K562 (cell line): ENCODE measurements at regions not wholly inside any gene's neighbourhood (a gene's known extent, or its start where the extent isn't known, plus 50 kb on each side); places are given as distances from the start of the nearest gene placed in this dataset.
A peak's percentile ranks its signal among the peaks of the same experiment; 100 is the strongest.

ENCODE experiments used
- ATAC-seq: fragments of 200-7000 bp; cut with Tn5 transposase; 3 replicates; pipeline ENCODE4 v1.9.1; 2020; ENCODE audit warnings: moderate library complexity
- BruUV-seq: library from RNA; stranded (reverse); fragments of 400-500 nt; replicated peaks from 2 replicates; lab custom pipeline; 2021; lab: Mats Ljungman, UMichigan
- CTCF ChIA-PET: fragments of 300-600 bp; formaldehyde crosslinking; extraction: SDS; loops from one replicate; lab custom pipeline; 2021; ENCODE audit warnings: low intra/inter-chr PET ratio; lab: Yijun Ruan, JAX
- POLR2A ChIA-PET: fragments of 300-600, 350-650 bp; sonication (Branson Sonifier 250); formaldehyde crosslinking; extraction: SDS; loops from one replicate; lab custom pipeline; 2021; ENCODE audit warnings: antibody characterized with exemption, inconsistent platforms; lab: Yijun Ruan, JAX
- DNase-seq, 4 experiments: peaks; one replicate each; pipeline versions ENCODE4 v3.0.0 to v3.0.0-alpha.2; 2011 to 2018; ENCODE audit warnings: low spot score in 3 of 4, mixed read lengths in 3 of 4; ENCODE audit errors: extremely low read depth in 1 of 4
- FAIRE-seq: peaks from 2 replicates; lab custom pipeline; 2011; peaks lifted over from hg19 to GRCh38; lab: Jason Lieb, UNC
- H2AFZ ChIP-seq: 2 replicates; pipeline ENCODE4 v1.6.0; 2011; ENCODE audit warnings: low read depth, low read length, control low read depth, inconsistent platforms
- H3K27ac ChIP-seq: fragments of 200-600 bp; 3 replicates; pipeline ENCODE4 v1.8.0; 2011; ENCODE audit warnings: low read depth, mild to moderate bottlenecking, control low read depth, inconsistent platforms, low read length, moderate library complexity, mixed read lengths; ENCODE audit errors: extremely low read depth
- H3K27me3 ChIP-seq, 2 experiments: fragments of 300-600 bp in 1 of 2; 2 replicates in 1 of 2; 3 replicates in 1 of 2; pipeline versions ENCODE4 v1.6.0 to v1.8.0; 2011; ENCODE audit warnings: inconsistent platforms in 2 of 2, low read length in 2 of 2, mild to moderate bottlenecking in 1 of 2, mixed read lengths in 1 of 2, moderate library complexity in 1 of 2; ENCODE audit not compliant: control insufficient read depth in 2 of 2, insufficient read depth in 2 of 2
- H3K36me3 ChIP-seq: fragments of 300-600 bp; 3 replicates; pipeline ENCODE4 v1.8.0; 2011; ENCODE audit warnings: mild to moderate bottlenecking, low read length, inconsistent platforms; ENCODE audit not compliant: control insufficient read depth, insufficient read depth
- H3K4me1 ChIP-seq, 2 experiments: fragments of 200-600 bp in 1 of 2; replicated peaks in 1 of 2; 2 replicates in 1 of 2; 3 replicates in 1 of 2; pipeline versions ENCODE4 v1.5.1 to v1.8.0; 2011; ENCODE audit warnings: inconsistent platforms in 2 of 2, low read length in 2 of 2, mild to moderate bottlenecking in 1 of 2, mixed read lengths in 1 of 2, moderate library complexity in 1 of 2; ENCODE audit not compliant: control insufficient read depth in 2 of 2, insufficient read depth in 2 of 2
- H3K4me2 ChIP-seq: 2 replicates; pipeline ENCODE4 v1.6.1; 2011; ENCODE audit warnings: low read length, control low read depth, inconsistent platforms, mixed read lengths; ENCODE audit not compliant: insufficient read depth
- H3K4me3 ChIP-seq: fragments of 200-600 bp; sonication (generic), shearing (Covaris generic); 2 replicates; pipeline ENCODE4 v1.5.1; 2016; ENCODE audit warnings: control low read depth, inconsistent platforms
- H3K79me2 ChIP-seq: fragments of 200-600 bp; 3 replicates; pipeline ENCODE4 v1.8.0; 2011; ENCODE audit warnings: low read length, inconsistent platforms; ENCODE audit not compliant: control insufficient read depth, insufficient read depth
- H3K9ac ChIP-seq, 2 experiments: 2 replicates each; pipeline versions ENCODE4 v1.6.0 to v1.6.1; 2011; ENCODE audit warnings: low read depth in 2 of 2, low read length in 2 of 2, control low read depth in 1 of 2, inconsistent platforms in 1 of 2, mild to moderate bottlenecking in 1 of 2, mixed read lengths in 1 of 2; ENCODE audit not compliant: insufficient read depth in 1 of 2
- H3K9me1 ChIP-seq: one replicate; pipeline ENCODE4 v1.6.0; 2011; ENCODE audit warnings: inconsistent platforms, mild to moderate bottlenecking, low read length, moderate library complexity; ENCODE audit not compliant: control insufficient read depth, insufficient read depth
- H3K9me3 ChIP-seq: replicated peaks from 2 replicates; pipeline ENCODE4 v1.5.1; 2011; ENCODE audit warnings: low read depth, low read length, inconsistent platforms; ENCODE audit not compliant: control insufficient read depth, insufficient read depth
- H4K20me1 ChIP-seq: replicated peaks from 2 replicates; pipeline ENCODE4 v1.6.1; 2011; ENCODE audit warnings: low read length, inconsistent platforms, mixed read lengths; ENCODE audit not compliant: control insufficient read depth, insufficient read depth
- C11orf30 ChIP-seq: fragments of 450-650 bp; IDR thresholded peaks from 2 replicates; pipeline ENCODE4 v1.6.1; 2016; ENCODE audit warnings: low read depth, mild to moderate bottlenecking
- CC2D1A ChIP-seq: fragments of 450-650 bp; IDR thresholded peaks from 2 replicates; pipeline ENCODE4 v1.6.1; 2017; ENCODE audit warnings: mild to moderate bottlenecking
- CREBBP ChIP-seq: IDR thresholded peaks from one replicate; pipeline ENCODE4 v1.6.1; 2012; ENCODE audit warnings: low read depth, mild to moderate bottlenecking, control low read depth, inconsistent platforms, low read length
- E2F3 ChIP-seq: fragments of 250-450 bp; sonication (Bioruptor Pico); IDR thresholded peaks from 2 replicates; pipeline ENCODE4 v1.4.0; 2020; ENCODE audit warnings: mild to moderate bottlenecking
- EGR1 ChIP-seq: fragments of 450-650 bp; conservative IDR thresholded peaks from 2 replicates; pipeline ENCODE4 v1.6.1; 2017; ENCODE audit warnings: mild to moderate bottlenecking
- EHMT2 ChIP-seq: fragments of 450-650 bp; IDR thresholded peaks from 2 replicates; pipeline ENCODE4 v1.6.1; 2018; ENCODE audit warnings: antibody characterized with exemption
- MAX ChIP-seq: sonication (generic); formaldehyde crosslinking; IDR thresholded peaks from 2 replicates; pipeline ENCODE4 v1.9.0; 2022; ENCODE audit warnings: mild to moderate bottlenecking, missing genetic modification reagents
- MCM5 ChIP-seq: fragments of 450-650 bp; IDR thresholded peaks from 2 replicates; pipeline ENCODE4 v1.6.1; 2016; ENCODE audit warnings: low read depth
- MEF2A ChIP-seq: IDR thresholded peaks from 2 replicates; pipeline ENCODE4 v1.6.1; 2011; ENCODE audit warnings: low read depth, mild to moderate bottlenecking, low read length, moderate library complexity; ENCODE audit not compliant: control insufficient read depth
- NFE2 ChIP-seq: IDR thresholded peaks from 2 replicates; pipeline ENCODE4 v1.6.1; 2014; ENCODE audit warnings: antibody characterized with exemption, low read depth
- RBM39 ChIP-seq: fragments of 200-400 bp; formaldehyde crosslinking; optimal IDR thresholded peaks from 2 replicates; pipeline ENCODE3; 2018; ENCODE audit warnings: low read depth, low read length
- SRSF7 ChIP-seq: fragments of 200-400 bp; formaldehyde crosslinking; optimal IDR thresholded peaks from 2 replicates; pipeline ENCODE3; 2017; ENCODE audit warnings: mild to moderate bottlenecking, low read depth, low read length
- TCF7L2 ChIP-seq: fragments of 150-350 bp; IDR thresholded peaks from 2 replicates; pipeline ENCODE4 v1.6.1; 2016; ENCODE audit warnings: low read depth, mild to moderate bottlenecking, low read length, moderate library complexity
- UBTF ChIP-seq, 2 experiments: IDR thresholded peaks; 2 replicates each; pipeline ENCODE4 v1.6.1; 2012; ENCODE audit warnings: improper control_type of control experiment in 2 of 2, low read depth in 2 of 2, low read length in 2 of 2, borderline replicate concordance in 1 of 2
- ZBTB43 ChIP-seq: sonication (generic); formaldehyde crosslinking; IDR thresholded peaks from 2 replicates; pipeline ENCODE4 v1.8.0; 2023; ENCODE audit warnings: mild to moderate bottlenecking, missing genetic modification reagents
- ZNF121 ChIP-seq: sonication (generic); formaldehyde crosslinking; conservative IDR thresholded peaks from 2 replicates; pipeline ENCODE4 v1.8.0; 2022; ENCODE audit warnings: missing genetic modification reagents
- ZNF316 ChIP-seq: fragments of 450-650 bp; IDR thresholded peaks from 2 replicates; pipeline ENCODE4 v1.6.1; 2016
- WGBS: fragments of 100-300 bp; shearing (Covaris generic); methylation state at CpG from one replicate; pipeline ENCODE4 v1.1.6; 2016; ENCODE audit warnings: low coverage, mixed read lengths; ENCODE audit not compliant: insufficient coverage; ENCODE audit errors: missing lambda C conversion rate; 5-methylcytosine and 5-hydroxymethylcytosine counted together
- in situ Hi-C: fragments of 300-500 bp; cut with MboI; formaldehyde crosslinking; loops from 4 replicates; pipeline ENCODE4 v1.15.0; 2018; ENCODE audit warnings: inconsistent platforms, mixed read lengths
- intact Hi-C: fragments of 100-400 bp; cut with micrococcal nuclease; formaldehyde crosslinking; loops from 2 replicates; pipeline ENCODE4 v1.14.2; 2022

GRCh38 chr6:90440586-90441283 is 144.1 kb upstream of the BACH2 start:
- peak; percentile 53 for ATAC-seq
- no peak overlapping the region for H3K4me3 ChIP-seq

More at GRCh38 chr6:90440586-90441283, 144.1 kb upstream of the BACH2 start:
- Histone ChIP-seq H3K9me1 (no peaks in the 10 kb centered on the region), H4K20me1 (no peaks in the 10 kb centered on the region), H3K27ac (no peak overlapping the region), H3K9me3 (no peaks in the 10 kb centered on the region), H3K79me2 (no peaks in the 10 kb centered on the region), H3K27me3 (no peaks in the 10 kb centered on the region), H3K9ac (no peak overlapping the region), H2AFZ (peak overlapping the region; percentile 53; the same call in 1 of the 2 replicates), H3K36me3 (no peaks in the 10 kb centered on the region), H3K4me1 (peaks cover 0 to 2% of the 10 kb centered on the region in 2 experiments; a peak in 2 of 5 replicates), H3K4me2 (no peak overlapping the region)
- DNase-seq = peak in 1 of 4 experiments; percentile 19
- no peak for FAIRE-seq
- in situ Hi-C loops = no loop called here
- intact Hi-C loops = no loop called here
- TF ChIP-seq UBTF (IDR thresholded peaks at IDR 0.05; ENCODE audit: borderline replicate concordance in 1 of 2, low read depth in 2 of 2, low read length in 2 of 2) (no peak), CREBBP (no peak), C11orf30 (peak; percentile 34; the same call in 1 of the 2 replicates), NFE2 (peak; percentile 57; the same call in 1 of the 2 replicates), MCM5 (no peak), RBM39 (no peak), E2F3 (CRISPR knock-in tag) (no peak), ZBTB43 (CRISPR knock-in tag) (no peak), CC2D1A (no peak), ZNF121 (no peak), EHMT2 (no peak), MEF2A (no peak), EGR1 (peak; percentile 70), MAX (CRISPR knock-in tag) (no peak), SRSF7 (no peak), TCF7L2 (no peak), ZNF316 (0 out of 2 replicates have a peak, but pooled peaks have one; percentile 18)
- CTCF ChIA-PET = no interaction called here
- POLR2A ChIA-PET = interaction anchor here (1.0 to 1.7 kb wide), 3 partner anchors 14 to 27 kb away, joined by 3 to 7 read pairs (median 4); no protein-coding TSS in a partner anchor
- WGBS = 43% methylated on average over 8 of the region's 8 CpGs
- BruUV-seq = no TSS peak
